Stimulated activated naive CD8-positive, alpha-beta T cell treated with anti-CD3 and anti-CD28 coated beads, Interleukin-15, Interleukin-2, amounts not matched to agents 100 ng/mL and 50 ng/mL, for 24 hours (primary cell): ENCODE measurements at regions not wholly inside any gene's neighbourhood (a gene's known extent, or its start where the extent isn't known, plus 50 kb on each side); places are given as distances from the start of the nearest gene placed in this dataset.
"Not testable (repeated sequence)": the region's sequence is repeated elsewhere in the genome, so short reads cannot be mapped to it uniquely, and the experiment has no call there.

Source experiments
- H3K27ac Mint-ChIP-seq: one replicate; pipeline ENCODE4 v1.8.0; 2021; ENCODE audit warnings: mild to moderate bottlenecking, mixed read lengths
- H3K27me3 Mint-ChIP-seq: one replicate; pipeline ENCODE4 v1.8.0; 2021; ENCODE audit warnings: mixed read lengths
- H3K36me3 Mint-ChIP-seq: one replicate; pipeline ENCODE4 v1.8.0; 2021; ENCODE audit warnings: low read depth, mixed read lengths
- H3K4me1 Mint-ChIP-seq: one replicate; pipeline ENCODE4 v1.8.0; 2021; ENCODE audit warnings: low read depth, mixed read lengths
- H3K4me3 Mint-ChIP-seq: one replicate; pipeline ENCODE4 v1.8.0; 2021; ENCODE audit warnings: mild to moderate bottlenecking, mixed read lengths
- H3K9me3 Mint-ChIP-seq: one replicate; pipeline ENCODE4 v1.8.0; 2021; ENCODE audit warnings: mixed read lengths

DNA sequence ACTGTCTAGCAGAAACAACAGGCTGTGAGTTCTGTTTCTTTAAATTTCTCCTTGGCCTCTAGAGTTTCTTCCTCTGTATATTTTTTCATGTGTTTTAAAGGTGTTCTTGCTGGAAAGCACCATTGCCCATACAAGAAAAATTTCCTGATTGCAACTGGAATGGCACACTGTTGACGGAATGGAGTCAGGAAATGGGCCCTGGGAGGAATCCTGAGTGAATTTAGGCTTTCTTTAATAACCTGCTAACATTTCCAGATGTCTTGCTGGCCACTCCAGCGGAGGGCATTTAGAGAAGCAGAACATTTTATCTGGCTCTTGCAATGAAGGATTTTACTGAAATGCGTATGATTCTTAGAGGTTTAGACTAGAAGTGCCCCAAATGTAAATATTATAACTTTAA lies 736.3 kb downstream of the TAF11L14 start:
- Mint-ChIP-seq H3K27me3 (no peaks in the 10 kb centered on the region), H3K27ac (no peak overlapping the region), H3K9me3 (peaks cover 13% of the 10 kb centered on the region), H3K4me3 (no peak overlapping the region), H3K4me1 (no peaks in the 10 kb centered on the region), H3K36me3 (no peaks in the 10 kb centered on the region)

DNA sequence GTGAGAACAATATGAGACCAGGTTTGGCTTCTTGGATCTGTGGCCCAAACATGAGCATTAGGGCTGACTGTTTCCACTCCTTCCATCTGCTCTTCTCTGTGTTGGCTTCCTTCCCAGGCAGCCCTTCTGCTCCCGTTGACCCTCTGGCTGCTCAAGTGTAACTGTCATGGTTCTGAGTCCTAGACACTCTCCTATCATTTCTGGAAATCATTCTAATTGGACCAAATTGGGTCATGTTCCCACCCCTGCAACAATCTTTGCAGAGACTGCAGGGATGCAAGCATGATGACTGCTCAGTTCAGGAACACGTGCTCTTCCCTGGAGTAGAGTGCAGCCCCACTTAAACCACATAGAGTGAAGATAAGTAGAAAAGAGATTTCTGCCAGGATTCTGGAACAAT lies 741.4 kb downstream of the TAF11L14 start:
- peaks cover 4% of the 10 kb centered on the region for H3K9me3 Mint-ChIP-seq

DNA sequence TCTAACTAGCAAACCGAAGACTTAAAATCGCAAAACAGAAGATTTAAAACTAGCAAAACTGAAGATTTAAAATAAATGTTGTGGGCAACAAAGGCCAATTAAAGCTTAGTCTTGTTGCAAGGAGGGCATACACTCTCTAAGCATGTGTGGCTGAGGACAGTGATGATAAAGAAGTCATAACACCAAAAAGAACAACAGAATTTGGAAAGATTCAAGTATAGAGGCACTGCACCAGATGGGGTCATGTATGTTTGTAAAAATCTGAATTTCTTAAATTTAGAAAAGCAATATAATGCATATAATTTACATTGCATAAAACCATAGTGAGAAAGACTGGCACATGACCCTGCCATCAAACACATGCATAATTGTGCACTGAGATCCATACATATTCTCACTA lies 743.8 kb downstream of the TAF11L14 start:
- H3K4me1 Mint-ChIP-seq = no peaks in the 10 kb centered on the region
- H3K27ac Mint-ChIP-seq = no peak overlapping the region
- no peaks in the 10 kb centered on the region for H3K27me3 Mint-ChIP-seq
- no peak overlapping the region for H3K4me3 Mint-ChIP-seq
- H3K9me3 Mint-ChIP-seq = peaks cover 4% of the 10 kb centered on the region
- H3K36me3 Mint-ChIP-seq = no peaks in the 10 kb centered on the region

More for the DNA sequence above, 741.4 kb downstream of the TAF11L14 start:
- H3K27ac Mint-ChIP-seq = no peak overlapping the region
- H3K4me3 Mint-ChIP-seq = no peak overlapping the region
- H3K36me3 Mint-ChIP-seq = no peaks in the 10 kb centered on the region
- no peaks in the 10 kb centered on the region for H3K4me1 Mint-ChIP-seq
- H3K27me3 Mint-ChIP-seq = no peaks in the 10 kb centered on the region

DNA sequence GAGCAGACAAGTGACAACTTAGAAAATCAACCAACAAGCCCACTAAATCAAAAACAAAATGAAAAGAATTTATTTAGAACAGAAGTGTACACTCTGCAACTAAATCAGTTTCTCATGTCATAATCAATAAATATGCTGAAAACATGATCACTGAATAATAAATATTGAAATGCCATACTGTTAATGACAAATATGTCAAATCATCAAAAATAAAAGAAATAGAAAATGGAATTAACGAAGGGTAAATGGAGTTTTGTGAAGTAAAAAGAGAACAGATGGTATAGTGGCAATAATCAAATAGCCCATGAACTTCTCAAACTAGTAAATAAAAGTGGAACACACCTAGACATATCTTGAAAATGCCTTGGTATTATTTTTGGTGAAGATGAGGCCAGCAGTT lies 744.9 kb downstream of the TAF11L14 start:
- Mint-ChIP-seq H3K4me1 (no peaks in the 10 kb centered on the region), H3K9me3 (peaks cover 4% of the 10 kb centered on the region), H3K36me3 (no peaks in the 10 kb centered on the region), H3K27ac (no peak overlapping the region), H3K4me3 (no peak overlapping the region), H3K27me3 (no peaks in the 10 kb centered on the region)

DNA sequence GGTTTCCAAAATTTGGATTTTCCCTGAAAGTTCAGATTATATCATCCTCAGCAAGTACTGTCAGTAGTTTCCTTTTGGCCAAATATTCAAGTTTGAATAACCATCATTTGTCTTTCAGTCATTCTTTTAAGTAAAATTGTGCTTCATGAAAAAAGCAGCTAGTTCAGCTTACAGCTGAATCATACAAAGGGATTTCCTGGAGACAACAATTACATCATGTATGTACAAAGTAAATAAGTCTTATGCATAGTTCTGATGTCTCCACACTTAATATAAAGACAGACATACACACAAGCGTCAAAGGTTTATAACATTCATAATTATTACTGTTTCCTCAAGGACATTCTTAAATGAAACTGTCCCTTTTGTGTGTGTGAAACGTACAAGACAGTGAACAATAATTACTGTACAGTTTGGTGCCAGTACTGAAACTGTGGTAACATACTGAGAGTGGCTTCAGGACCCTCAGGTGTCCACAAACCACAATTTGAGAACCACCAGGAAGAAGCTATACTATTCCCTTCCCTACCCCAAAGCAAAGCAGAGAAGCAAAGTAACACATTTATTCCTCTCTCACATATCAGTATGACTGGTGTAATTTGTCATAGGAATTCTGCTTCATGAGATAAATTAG lies 746.6 kb downstream of the TAF11L14 start:
- H3K9me3 Mint-ChIP-seq = no peaks in the 10 kb centered on the region
- H3K27me3 Mint-ChIP-seq = no peaks in the 10 kb centered on the region
- H3K4me3 Mint-ChIP-seq = no peak overlapping the region
- no peak overlapping the region for H3K27ac Mint-ChIP-seq
- H3K4me1 Mint-ChIP-seq = no peaks in the 10 kb centered on the region
- H3K36me3 Mint-ChIP-seq = no peaks in the 10 kb centered on the region

DNA sequence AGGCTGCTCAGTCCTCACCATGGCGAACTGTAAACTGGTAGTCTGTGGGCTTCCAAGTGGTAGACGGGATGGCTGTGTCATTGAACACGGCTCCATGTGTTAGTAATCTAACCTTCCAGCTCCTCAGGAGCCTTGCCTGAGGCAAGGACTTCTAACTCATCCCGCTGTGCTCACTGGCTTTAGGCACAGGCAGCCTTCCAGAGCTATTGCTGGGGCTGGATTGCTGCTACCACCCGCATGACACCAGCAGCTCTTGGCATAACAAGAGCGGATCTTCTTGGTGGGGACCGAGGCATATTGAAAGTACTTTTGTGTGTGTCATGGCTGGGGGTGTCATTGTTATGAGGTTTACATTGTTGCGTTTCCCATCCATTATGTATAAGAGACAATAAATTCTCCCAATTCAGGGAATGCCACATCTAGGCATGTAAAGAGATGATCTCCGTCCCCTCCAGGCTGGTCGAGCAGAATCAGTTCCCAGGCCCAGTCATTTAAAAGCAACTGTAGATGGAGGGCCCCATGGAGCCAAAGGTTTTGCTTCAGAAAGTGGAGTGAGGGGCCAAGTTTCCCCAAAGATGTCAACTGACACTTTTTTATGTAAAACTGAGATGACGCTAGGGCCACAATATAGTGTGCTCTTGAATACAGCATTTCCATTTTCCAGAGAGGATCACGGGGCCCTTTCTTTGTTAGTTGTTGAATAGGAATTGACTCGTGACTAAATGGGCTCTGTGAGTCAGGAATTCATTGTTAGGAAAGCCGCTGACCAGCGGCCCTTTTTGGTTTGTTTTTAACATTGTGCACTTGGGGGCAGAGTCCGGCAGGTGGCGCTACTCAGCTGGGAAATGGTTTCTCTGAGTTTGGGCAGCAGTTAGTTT lies 759.5 kb downstream of the TAF11L14 start:
- no peaks in the 10 kb centered on the region for H3K27me3 Mint-ChIP-seq
- H3K36me3 Mint-ChIP-seq = no peaks in the 10 kb centered on the region
- no peak overlapping the region for H3K27ac Mint-ChIP-seq
- no peak overlapping the region for H3K4me3 Mint-ChIP-seq
- no peaks in the 10 kb centered on the region for H3K4me1 Mint-ChIP-seq
- H3K9me3 Mint-ChIP-seq = no peaks in the 10 kb centered on the region

DNA sequence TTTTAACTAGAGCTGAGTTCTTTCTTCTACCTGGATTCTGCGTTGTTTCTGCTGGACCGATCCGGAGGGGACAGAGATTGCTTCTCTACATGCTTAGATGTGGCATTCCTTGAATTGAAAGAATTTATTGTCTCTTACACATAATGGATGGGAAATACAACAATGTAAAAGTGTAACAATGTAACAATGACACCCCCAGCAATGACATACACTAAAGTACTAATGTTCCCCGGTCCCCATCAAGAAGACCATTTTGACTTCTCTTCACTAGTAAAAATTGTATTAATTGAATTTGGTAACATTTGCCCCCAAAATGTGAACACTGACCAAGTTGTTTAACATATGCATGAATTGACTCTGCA lies 760.2 kb downstream of the TAF11L14 start:
- Mint-ChIP-seq H3K9me3 (no peaks in the 10 kb centered on the region), H3K4me1 (no peaks in the 10 kb centered on the region), H3K27ac (no peak overlapping the region), H3K36me3 (no peaks in the 10 kb centered on the region), H3K27me3 (no peaks in the 10 kb centered on the region), H3K4me3 (no peak overlapping the region)

DNA sequence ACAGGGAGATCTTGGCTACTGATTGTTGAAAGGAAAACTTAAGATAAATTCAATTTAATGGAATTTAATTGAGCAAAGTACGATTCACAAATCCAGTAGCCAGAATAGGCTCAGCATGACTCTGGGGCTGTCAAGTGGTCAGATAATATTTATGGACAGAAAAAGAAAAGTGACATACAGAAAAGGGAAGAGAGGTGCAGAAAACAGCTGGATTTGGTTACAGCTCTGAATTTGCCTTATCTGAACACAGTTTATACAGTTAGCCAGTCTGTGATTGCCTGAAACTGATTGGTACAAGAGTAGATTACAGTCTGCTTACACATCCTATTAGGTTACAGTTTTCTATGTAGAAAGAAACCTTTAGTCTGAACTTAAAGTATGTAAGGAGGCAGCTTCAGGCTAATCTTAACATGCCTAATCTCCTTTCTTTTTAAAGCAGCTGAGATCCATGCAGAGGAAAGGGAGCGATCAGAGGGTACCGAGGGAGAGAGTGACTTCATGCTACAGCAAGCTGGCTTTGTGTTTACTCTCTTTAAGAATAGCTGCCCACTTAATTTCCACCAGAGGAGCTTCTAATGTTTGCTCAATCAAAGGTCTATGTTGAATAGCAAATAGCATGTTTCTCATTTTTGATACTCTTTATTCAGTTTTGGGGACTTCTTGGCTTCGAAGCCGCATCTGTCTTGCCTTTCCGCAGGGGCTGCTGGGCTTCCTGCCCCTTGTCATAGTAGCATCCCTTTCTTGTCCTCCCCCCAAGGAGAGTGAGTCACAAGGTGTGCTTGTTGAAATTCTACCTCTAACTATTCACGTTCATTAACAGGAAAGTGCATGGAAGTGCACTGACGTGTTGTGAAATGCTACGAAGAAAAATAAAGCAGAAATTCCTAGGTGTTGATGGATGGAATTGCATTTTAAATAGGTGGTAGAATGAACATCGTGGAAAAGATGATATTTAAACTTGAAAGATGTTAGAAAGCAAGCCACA lies 761.2 kb downstream of the TAF11L14 start:
- Mint-ChIP-seq H3K9me3 (no peaks in the 10 kb centered on the region), H3K4me3 (no peak overlapping the region), H3K36me3 (no peaks in the 10 kb centered on the region), H3K27ac (no peak overlapping the region), H3K27me3 (no peaks in the 10 kb centered on the region), H3K4me1 (no peaks in the 10 kb centered on the region)

DNA sequence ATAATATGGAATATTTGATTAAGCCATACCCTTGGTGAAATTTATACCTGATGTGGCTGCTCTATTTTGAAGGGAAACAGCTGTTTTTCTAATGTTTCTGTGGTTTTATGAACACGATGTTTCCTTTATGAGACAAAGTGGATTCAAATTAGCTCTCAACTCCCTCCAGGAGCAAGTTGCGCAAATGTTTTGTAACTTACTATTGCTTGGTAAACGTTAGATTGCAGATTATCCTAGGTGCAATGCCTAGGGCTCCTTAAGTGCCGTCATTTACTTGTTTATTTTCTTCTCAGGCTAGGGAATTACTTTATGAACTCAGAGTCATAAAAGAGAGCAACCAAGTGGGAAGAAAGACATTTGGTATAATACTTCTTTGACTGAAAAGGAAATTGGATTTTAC lies 763.1 kb downstream of the TAF11L14 start:
- Mint-ChIP-seq H3K4me3 (no peak overlapping the region), H3K4me1 (no peaks in the 10 kb centered on the region), H3K27ac (no peak overlapping the region), H3K9me3 (no peaks in the 10 kb centered on the region), H3K36me3 (no peaks in the 10 kb centered on the region), H3K27me3 (no peaks in the 10 kb centered on the region)

DNA sequence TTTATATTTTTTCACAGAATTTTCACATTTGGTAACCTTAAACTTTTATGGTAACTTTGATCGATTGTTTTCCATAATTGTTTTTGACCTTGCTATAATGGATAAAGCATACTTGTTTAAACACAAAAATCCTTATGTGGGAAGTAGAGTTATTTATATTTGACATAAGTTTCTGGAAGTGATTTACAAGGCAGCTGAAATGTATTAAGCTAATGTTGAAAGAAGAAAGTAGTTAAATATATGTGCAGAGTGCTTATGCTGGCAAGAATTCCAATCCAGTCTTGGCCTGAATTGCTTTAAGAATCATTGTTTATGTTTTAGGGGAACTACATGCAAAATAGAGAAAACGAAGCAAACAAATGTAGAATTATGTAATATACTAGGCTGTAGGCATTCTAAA lies 763.6 kb downstream of the TAF11L14 start:
- H3K9me3 Mint-ChIP-seq = no peaks in the 10 kb centered on the region
- no peak overlapping the region for H3K27ac Mint-ChIP-seq
- H3K4me1 Mint-ChIP-seq = no peaks in the 10 kb centered on the region
- H3K27me3 Mint-ChIP-seq = no peaks in the 10 kb centered on the region
- no peaks in the 10 kb centered on the region for H3K36me3 Mint-ChIP-seq
- H3K4me3 Mint-ChIP-seq = no peak overlapping the region

DNA sequence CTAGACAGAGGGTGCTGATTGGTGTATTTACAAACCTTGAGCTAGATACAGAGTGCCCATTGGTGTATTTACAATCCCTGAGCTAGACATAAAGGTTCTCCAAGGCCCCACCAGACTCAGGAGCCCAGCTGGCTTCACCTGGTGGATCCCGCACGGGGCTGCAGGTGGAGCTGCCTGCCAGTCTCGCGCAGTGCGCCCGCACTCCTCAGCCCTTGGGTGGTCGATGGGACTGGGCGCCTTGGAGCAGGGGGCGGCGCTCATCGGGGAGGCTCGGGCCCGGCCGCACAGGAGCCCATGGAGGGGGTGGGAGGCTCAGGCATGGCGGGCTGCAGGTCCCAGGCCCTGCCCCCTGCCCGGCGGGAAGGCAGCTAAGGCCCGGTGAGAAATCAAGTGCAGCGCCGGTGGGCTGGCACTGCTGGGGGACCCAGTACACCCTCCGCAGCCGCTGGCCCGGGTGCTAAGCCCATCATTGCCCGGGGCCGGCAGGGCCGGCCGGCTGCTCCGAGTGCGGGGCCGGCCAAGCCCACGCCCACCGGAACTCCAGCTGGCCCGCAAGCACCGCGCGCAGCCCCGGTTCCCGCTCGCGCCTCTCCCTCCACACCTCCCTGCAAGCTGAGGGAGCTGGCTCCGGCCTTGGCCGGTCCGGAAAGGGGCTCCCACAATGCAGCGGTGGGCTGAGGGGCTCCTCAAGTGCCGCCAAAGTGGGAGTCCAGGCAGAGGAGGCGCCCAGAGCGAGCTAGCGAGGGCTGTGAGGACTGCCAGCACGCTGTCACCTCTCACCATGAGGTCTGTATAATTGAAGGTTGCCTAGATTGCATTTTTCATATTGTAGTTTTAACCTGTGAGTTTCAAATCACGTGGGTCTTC lies 765.4 kb downstream of the TAF11L14 start:
- not testable (repeated sequence) for H3K9me3 Mint-ChIP-seq, H3K27me3 Mint-ChIP-seq, H3K4me3 Mint-ChIP-seq, H3K36me3 Mint-ChIP-seq, H3K27ac Mint-ChIP-seq, H3K4me1 Mint-ChIP-seq

DNA sequence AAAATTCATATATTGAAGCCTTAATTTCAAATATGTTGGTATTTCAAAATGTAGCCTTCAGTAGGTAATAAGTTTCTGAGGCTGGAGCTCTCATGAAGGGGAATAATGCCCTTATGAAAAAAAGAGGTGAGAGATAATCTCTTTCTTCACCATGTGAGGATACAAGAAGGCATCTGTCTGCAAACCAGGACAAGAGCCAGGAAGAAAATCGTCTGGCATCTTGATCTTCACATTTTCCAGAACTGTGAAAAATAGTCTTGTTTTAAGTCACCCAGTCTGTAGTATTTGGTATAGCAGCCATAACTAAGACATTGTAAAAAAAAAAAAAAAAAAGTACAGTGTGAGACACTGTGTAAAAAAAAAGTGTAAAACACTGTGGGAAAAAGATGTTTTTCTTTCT lies 768.9 kb downstream of the TAF11L14 start:
- Mint-ChIP-seq H3K27me3 (no peaks in the 10 kb centered on the region), H3K4me3 (no peak overlapping the region), H3K27ac (no peak overlapping the region)

DNA sequence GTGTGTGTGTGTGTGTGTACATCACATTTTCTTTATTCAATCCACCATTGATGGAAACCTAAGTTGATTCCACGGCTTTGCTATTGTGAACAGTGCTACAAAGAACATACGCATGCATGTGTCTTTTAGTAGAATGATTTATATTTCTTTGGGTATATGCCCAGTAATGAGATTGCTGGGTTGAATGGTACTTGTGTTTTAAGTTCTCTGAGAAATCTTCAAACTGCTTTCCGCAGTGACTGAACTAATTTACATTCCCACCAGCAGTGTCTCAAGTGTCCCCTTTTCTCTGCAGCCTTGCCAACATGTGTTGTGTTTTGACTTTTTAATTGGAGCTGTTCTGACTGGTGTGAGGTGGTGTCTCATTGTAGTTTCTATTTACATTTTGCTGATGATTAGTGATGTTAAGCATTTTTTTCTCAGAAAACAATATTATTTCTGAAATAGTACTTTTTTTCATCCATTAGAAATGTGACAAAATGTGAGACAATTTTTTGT lies 769.7 kb downstream of the TAF11L14 start:
- H3K27me3 Mint-ChIP-seq = no peaks in the 10 kb centered on the region
- no peak overlapping the region for H3K27ac Mint-ChIP-seq
- H3K4me1 Mint-ChIP-seq = no peaks in the 10 kb centered on the region
- H3K36me3 Mint-ChIP-seq = no peaks in the 10 kb centered on the region
- no peak overlapping the region for H3K4me3 Mint-ChIP-seq
- no peaks in the 10 kb centered on the region for H3K9me3 Mint-ChIP-seq

More for the DNA sequence above, 768.9 kb downstream of the TAF11L14 start:
- Mint-ChIP-seq H3K9me3 (no peaks in the 10 kb centered on the region), H3K36me3 (no peaks in the 10 kb centered on the region), H3K4me1 (no peaks in the 10 kb centered on the region)

DNA sequence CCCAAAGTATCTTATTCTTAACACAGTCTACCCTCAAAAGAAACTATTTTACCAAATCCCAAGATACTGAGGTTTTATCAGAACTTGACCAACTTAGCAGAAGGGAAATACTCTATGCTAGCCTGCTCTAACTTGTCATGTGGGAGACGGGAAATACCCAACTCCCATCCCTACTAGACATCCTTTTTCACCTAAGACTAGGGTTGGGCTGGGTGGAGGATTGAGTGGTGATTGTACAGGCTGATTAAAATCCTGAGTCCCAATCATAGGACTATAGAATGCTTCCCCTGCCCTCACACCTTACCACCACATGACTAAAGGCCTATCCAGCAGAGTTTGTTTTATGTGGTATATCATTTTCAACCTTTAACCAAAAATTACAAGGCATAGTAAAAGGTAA lies 786.5 kb downstream of the TAF11L14 start:
- H3K27me3 Mint-ChIP-seq = no peaks in the 10 kb centered on the region
- H3K4me3 Mint-ChIP-seq = no peak overlapping the region
- no peaks in the 10 kb centered on the region for H3K4me1 Mint-ChIP-seq
- no peak overlapping the region for H3K27ac Mint-ChIP-seq
- no peaks in the 10 kb centered on the region for H3K36me3 Mint-ChIP-seq
- H3K9me3 Mint-ChIP-seq = peaks cover 14% of the 10 kb centered on the region
